ENCODE measurements at regions not wholly inside any gene's neighbourhood (a gene's known extent, or its start where the extent isn't known, plus 50 kb on each side); places are given as distances from the start of the nearest gene placed in this dataset.

GRCh38 chr2:16123856-16124780 is 183.8 kb downstream of the MYCN start:
- DNase-seq, result no peak

GRCh38 chr2:16123421-16123820 is 183.1 kb downstream of the MYCN start:
- DNase-seq, result no peak

GRCh38 chr2:16122556-16122955 is 182.2 kb downstream of the MYCN start:
- DNase-seq, result no peak

GRCh38 chr2:16121986-16122390 is 181.6 kb downstream of the MYCN start:
- no peak for DNase-seq

GRCh38 chr2:16121231-16121985 is 181.1 kb downstream of the MYCN start:
- DNase-seq, result no peak

- DNase-seq, result no peak
Observed at GRCh38 chr2:16120591-16121180, 180.3 kb downstream of the MYCN start.

- no peak for DNase-seq
Observed at GRCh38 chr2:16119741-16120140, 179.4 kb downstream of the MYCN start.

GRCh38 chr2:16118611-16119590 is 178.6 kb downstream of the MYCN start:
- no peak for DNase-seq

- DNase-seq, result no peak
Observed at GRCh38 chr2:16117791-16118610, 177.7 kb downstream of the MYCN start.

- DNase-seq, result no peak
Observed at GRCh38 chr2:16117021-16117700, 176.8 kb downstream of the MYCN start.

- DNase-seq, result no peak
Observed at GRCh38 chr2:16115881-16116830, 175.8 kb downstream of the MYCN start.

GRCh38 chr2:16115291-16115690 is 174.9 kb downstream of the MYCN start:
- no peak for DNase-seq

- DNase-seq, result no peak
Observed at GRCh38 chr2:16114836-16115235, 174.5 kb downstream of the MYCN start.

GRCh38 chr2:16114070-16114469 is 173.7 kb downstream of the MYCN start:
- DNase-seq, result no peak

- no peak for DNase-seq
Observed at GRCh38 chr2:16113568-16113967, 173.2 kb downstream of the MYCN start.

GRCh38 chr2:16112972-16113560 is 172.7 kb downstream of the MYCN start:
- no peak for DNase-seq

- DNase-seq, result no peak
Observed at GRCh38 chr2:16112251-16112971, 172.1 kb downstream of the MYCN start.

- DNase-seq, result no peak
Observed at GRCh38 chr2:16111838-16112210, 171.5 kb downstream of the MYCN start.

Data from NK-92 treated with Interleukin-12 subunit alpha and Interleukin-12 subunit beta, amount 100 ng/mL, for 24 hours (cell line).